Activated T-helper 17 cell treated with anti-CD3 and anti-CD28 coated beads, Interleukin-2, amount 50 U/mL, for 72 hours (primary cell): ENCODE measurements at regions not wholly inside any gene's neighbourhood (a gene's known extent, or its start where the extent isn't known, plus 50 kb on each side); places are given as distances from the start of the nearest gene placed in this dataset.
A peak's percentile ranks its signal among the peaks of the same experiment; 100 is the strongest.
"Not testable (repeated sequence)": the region's sequence is repeated elsewhere in the genome, so short reads cannot be mapped to it uniquely, and the experiment has no call there.

Experiments used
- ATAC-seq: fragments of 150-1000 bp; cut with Tn5 transposase; replicated peaks from 2 replicates; pipeline ENCODE4 v1.10.0; 2021; ENCODE audit warnings: mild to moderate bottlenecking, moderate library complexity
- H3K27ac Mint-ChIP-seq: one replicate; pipeline ENCODE4 v1.8.0; 2022; ENCODE audit warnings: mixed read lengths
- H3K27me3 Mint-ChIP-seq: one replicate; pipeline ENCODE4 v1.8.0; 2022; ENCODE audit warnings: mixed read lengths
- H3K36me3 Mint-ChIP-seq: one replicate; pipeline ENCODE4 v1.8.0; 2022; ENCODE audit warnings: low read depth, mild to moderate bottlenecking, mixed read lengths
- H3K4me1 Mint-ChIP-seq: one replicate; pipeline ENCODE4 v1.8.0; 2022; ENCODE audit warnings: mixed read lengths
- H3K4me3 Mint-ChIP-seq: one replicate; pipeline ENCODE4 v1.8.0; 2022; ENCODE audit warnings: mild to moderate bottlenecking, mixed read lengths
- H3K9me3 Mint-ChIP-seq: one replicate; pipeline ENCODE4 v1.8.0; 2022; ENCODE audit warnings: mixed read lengths

DNA sequence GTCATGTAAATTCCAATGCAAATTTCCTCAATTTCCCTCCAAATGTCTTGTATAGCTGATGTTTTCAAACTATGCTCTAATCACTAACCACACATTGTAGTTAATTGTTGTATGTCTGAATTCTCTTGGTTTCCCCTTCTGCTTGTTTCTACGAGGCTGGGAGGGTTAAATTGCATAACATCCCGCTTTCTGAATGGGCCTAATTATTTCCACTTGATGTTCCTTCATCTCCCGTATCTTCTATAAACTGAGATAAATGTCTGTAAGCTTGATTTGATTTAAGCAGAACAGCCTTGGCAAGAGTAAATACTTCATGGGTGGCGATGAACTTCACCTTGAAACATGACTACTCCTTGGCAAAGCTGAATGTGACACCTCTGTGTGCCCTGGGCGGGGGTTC is 72.2 kb downstream of the SERINC2 start:
- H3K4me3 Mint-ChIP-seq = no peak overlapping the region
- H3K36me3 Mint-ChIP-seq = peaks cover 6% of the 10 kb centered on the region
- peaks cover 14% of the 10 kb centered on the region for H3K4me1 Mint-ChIP-seq
- H3K9me3 Mint-ChIP-seq = peaks cover 14% of the 10 kb centered on the region
- H3K27me3 Mint-ChIP-seq = peaks cover 1% of the 10 kb centered on the region
- ATAC-seq = no peak
- no peak overlapping the region for H3K27ac Mint-ChIP-seq

DNA sequence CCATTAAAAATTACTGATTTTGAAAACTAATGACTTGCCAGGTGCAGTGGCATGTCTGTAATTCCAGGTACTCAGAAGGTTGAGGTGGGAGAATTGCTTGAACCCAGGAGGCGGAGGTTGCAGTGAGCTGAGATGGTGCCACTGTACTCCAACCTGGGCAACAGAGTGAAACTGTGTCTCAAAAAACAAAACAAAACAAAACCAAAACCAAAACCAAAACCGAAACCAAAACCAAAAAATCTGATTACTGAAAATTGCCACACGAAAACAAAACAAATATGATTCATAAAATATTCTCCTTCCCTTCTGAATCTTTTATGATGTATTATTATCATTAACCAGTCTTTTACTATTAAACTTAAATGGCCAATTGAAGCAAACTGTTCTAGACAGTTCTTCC is 74.1 kb downstream of the SERINC2 start:
- peaks cover 18% of the 10 kb centered on the region for H3K4me1 Mint-ChIP-seq
- H3K27ac Mint-ChIP-seq = peak overlapping the region; percentile 83
- ATAC-seq = peak; percentile 56
- peaks cover 3% of the 10 kb centered on the region for H3K27me3 Mint-ChIP-seq
- peaks cover 11% of the 10 kb centered on the region for H3K9me3 Mint-ChIP-seq
- peaks cover 6% of the 10 kb centered on the region for H3K36me3 Mint-ChIP-seq
- peak overlapping the region; percentile 35 for H3K4me3 Mint-ChIP-seq

DNA sequence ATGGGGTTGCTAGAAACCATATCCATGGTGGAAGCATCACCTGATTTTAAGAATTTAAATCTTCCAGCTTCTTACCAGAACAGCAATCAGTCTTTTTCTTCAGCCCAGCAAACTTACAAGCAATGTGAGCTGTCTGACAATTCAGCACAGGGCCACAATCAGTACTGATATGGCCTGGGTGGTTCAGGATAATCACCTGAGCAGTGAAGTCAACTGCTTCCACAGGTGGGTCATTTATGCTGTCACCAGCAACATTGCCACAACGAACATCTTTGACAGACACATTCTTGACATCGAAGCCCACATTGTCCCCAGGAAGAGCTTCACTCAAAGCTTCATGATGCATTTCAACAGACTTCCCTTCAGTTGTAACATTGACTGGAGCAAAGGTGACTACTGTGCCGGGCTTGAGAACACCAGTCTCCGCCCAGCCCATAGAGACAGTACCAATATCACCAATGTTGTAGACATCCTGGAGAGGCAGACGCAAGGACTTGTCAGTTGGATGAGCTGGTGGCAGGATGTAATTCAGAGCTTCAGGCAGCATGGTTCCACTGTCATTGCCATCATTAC is 74.8 kb downstream of the SERINC2 start:
- Mint-ChIP-seq H3K9me3 (peaks cover 11% of the 10 kb centered on the region), H3K27ac (peak overlapping the region; percentile 83), H3K36me3 (peaks cover 6% of the 10 kb centered on the region), H3K4me1 (peaks cover 18% of the 10 kb centered on the region), H3K27me3 (peaks cover 3% of the 10 kb centered on the region), H3K4me3 (peak overlapping the region; percentile 35)
- ATAC-seq = no peak

DNA sequence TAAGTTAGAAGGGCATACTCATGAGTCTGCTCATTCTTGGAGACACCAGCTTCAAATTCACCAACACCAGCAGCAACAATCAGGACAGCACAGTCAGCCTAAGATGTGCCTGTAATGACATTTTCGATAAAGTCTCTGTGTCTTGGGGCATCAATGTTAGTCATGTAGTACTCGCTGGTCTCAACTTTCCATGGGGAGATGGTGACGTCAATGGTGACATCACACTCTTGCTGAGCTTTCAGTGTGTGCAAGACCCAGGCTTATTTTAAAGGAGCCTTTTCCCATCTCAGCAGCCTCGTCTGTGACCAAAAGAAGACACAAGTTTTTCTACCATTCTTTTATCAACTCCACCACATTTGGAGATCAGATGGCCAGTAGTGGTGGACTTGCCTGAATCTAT is 75.5 kb downstream of the SERINC2 start:
- Mint-ChIP-seq H3K36me3 (peaks cover 6% of the 10 kb centered on the region), H3K27ac (no peak overlapping the region), H3K9me3 (peaks cover 11% of the 10 kb centered on the region), H3K4me3 (no peak overlapping the region), H3K4me1 (peaks cover 18% of the 10 kb centered on the region), H3K27me3 (peaks cover 3% of the 10 kb centered on the region)
- peak; percentile 32 for ATAC-seq

DNA sequence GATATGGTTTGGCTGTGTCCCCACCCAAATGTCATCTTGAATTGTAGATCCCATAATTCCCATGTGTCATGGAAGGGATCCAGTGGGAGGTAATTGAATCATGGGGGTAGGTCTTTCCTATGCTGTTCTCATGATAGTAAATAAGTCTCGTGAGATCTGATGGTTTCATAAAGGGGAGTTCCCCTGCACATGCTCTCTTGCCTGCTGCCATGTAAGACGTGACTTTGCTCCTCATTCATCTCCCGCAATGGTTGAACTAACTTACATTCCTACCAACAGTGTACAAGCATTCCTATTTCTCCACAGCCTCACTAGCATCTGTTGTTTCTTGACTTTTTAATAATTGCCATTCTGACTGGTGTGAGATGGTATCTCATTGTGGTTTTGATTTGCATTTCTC is 76.6 kb downstream of the SERINC2 start:
- H3K9me3 Mint-ChIP-seq = peaks cover 11% of the 10 kb centered on the region
- ATAC-seq, H3K4me3 Mint-ChIP-seq, H3K36me3 Mint-ChIP-seq, H3K27me3 Mint-ChIP-seq: not testable (repeated sequence)
- H3K27ac Mint-ChIP-seq = peak overlapping the region; percentile 75
- peaks cover 18% of the 10 kb centered on the region for H3K4me1 Mint-ChIP-seq

DNA sequence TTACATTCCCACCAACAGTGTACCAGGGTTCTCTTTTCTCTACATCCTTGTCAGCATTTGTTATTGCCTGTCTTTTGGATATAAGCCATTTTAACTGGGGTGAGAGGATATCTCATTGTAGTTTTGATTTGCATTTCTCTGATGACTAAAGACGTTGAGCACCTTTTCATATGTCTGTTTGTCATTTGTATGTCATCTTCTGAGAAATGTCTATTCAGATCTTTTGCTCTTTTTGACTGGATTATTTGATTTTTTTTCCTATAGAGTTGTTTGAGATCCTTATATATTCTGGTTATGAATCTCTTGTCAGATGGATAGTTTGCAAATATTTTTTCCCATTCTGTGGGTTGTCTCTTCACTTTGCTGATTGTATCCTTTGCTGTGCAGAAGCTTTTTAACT is 77.6 kb downstream of the SERINC2 start:
- Mint-ChIP-seq H3K4me1 (peaks cover 18% of the 10 kb centered on the region), H3K9me3 (peaks cover 11% of the 10 kb centered on the region)
- H3K4me3 Mint-ChIP-seq, H3K27me3 Mint-ChIP-seq, H3K27ac Mint-ChIP-seq, H3K36me3 Mint-ChIP-seq: not testable (repeated sequence)
- peak; percentile 65 for ATAC-seq

DNA sequence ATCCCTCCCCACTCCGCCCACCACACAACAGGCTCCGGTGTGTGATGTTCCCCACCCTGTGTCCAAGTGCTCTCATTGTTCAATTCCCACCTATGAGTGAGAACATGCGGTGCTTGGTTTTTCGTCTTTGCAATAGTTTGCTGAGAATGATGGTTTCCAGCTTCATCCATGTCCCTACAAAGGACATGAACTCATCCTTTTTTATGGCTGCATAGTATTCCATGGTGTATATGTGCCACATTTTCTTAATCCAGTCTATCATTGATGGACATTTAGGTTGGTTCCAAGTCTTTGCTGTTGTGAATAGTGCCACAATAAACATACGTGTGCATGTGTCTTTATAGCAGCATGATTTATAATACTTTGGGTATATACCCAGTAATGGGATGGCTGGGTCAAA is 81.0 kb upstream of the TINAGL1 start:
- H3K36me3 Mint-ChIP-seq, H3K4me3 Mint-ChIP-seq, ATAC-seq, H3K27me3 Mint-ChIP-seq, H3K4me1 Mint-ChIP-seq, H3K9me3 Mint-ChIP-seq, H3K27ac Mint-ChIP-seq: not testable (repeated sequence)

DNA sequence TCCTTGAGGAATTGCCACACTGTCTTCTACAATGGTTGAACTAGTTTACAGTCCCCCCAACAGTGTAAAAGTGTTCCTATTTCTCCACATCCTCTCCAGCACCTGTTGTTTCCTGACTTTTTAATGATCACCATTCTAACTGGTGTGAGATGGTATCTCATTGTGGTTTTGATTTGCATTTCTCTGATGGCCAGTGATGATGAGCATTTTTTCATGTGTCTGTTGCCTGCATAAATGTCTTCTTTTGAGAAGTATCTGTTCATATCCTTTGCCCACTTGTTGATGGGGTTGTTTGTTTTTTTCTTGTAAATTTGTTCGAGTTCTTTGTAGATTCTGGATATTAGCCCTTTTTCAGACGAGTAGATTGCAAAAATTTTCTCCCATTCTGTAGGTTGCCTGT is 80.5 kb upstream of the TINAGL1 start:
- not testable (repeated sequence) for H3K9me3 Mint-ChIP-seq, H3K36me3 Mint-ChIP-seq, ATAC-seq, H3K27ac Mint-ChIP-seq, H3K27me3 Mint-ChIP-seq, H3K4me1 Mint-ChIP-seq, H3K4me3 Mint-ChIP-seq

DNA sequence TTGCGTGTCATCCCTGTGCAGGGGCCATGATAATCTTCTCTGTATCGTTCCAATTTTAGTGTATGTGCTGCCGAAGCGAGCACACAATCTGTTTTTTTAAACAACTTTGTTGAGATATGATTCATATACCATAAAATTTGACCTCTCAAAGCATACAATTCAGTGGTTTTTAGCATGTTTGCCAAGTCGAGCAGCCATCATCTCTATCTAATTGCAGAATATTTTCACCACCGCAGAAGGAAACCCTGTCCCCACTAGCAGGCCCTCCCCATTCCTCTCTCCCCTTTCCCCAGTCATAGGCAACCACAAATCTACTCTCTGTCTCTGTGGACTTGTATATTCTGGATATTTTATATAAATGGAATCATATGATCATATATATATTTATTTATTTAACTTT is 78.7 kb upstream of the TINAGL1 start:
- H3K27ac Mint-ChIP-seq = no peak overlapping the region
- no peak for ATAC-seq
- peaks cover 10% of the 10 kb centered on the region for H3K27me3 Mint-ChIP-seq
- H3K36me3 Mint-ChIP-seq = no peaks in the 10 kb centered on the region
- H3K4me3 Mint-ChIP-seq = no peak overlapping the region
- H3K4me1 Mint-ChIP-seq = no peaks in the 10 kb centered on the region
- no peaks in the 10 kb centered on the region for H3K9me3 Mint-ChIP-seq

DNA sequence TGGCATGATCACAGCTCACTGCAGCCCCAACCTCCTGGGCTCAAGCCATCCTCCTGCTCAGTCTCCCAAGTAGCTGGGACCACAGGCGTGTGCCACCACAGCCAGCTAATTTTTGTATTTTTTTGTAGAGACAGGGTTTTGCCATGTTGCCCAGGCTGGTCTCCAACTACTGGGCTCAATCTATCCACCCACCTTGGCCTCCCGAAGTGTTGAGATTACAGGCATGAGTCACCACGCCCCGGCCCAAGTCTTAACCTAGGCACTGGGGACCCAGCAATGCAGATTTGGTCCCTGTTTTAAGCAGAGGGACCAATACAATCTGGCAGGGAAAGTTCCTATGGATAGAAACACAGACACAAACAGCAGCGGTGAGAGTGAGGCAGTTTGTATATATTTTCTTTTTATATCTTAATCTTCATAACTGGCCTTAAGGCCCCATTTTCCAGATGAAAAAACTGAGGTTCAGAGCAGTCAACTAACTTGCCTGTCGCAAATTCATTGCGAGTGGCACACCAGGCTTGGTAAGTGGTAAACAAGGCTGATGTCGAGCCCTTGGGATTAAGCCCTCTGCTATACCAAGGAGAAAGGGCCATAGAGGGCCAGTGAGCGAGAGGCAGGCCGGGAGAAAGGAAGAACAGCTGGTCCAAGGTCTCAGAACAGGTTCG is 77.8 kb upstream of the TINAGL1 start:
- Mint-ChIP-seq H3K27me3 (peaks cover 10% of the 10 kb centered on the region), H3K4me3 (no peak overlapping the region), H3K36me3 (no peaks in the 10 kb centered on the region), H3K9me3 (no peaks in the 10 kb centered on the region), H3K27ac (no peak overlapping the region), H3K4me1 (no peaks in the 10 kb centered on the region)
- ATAC-seq = no peak

DNA sequence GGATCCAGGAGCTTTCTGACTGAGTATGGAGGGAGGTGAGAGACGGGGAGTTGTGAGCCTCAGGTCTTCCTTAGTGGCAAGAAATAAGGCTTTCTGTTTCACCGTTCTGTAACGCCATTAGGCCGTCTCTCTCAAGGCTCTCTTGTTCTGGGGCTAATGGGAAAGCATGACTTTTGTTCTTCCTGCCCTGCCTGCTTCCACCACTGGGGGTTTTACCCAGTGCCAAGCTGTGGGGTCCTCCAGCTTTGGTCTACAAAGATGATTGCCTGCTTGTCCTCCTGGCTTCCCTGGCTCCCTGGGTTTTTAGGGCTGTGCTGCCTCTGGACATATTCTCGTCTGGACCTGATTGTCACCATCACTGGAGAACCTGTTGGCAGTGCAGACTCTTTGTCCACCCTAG is 74.8 kb upstream of the TINAGL1 start:
- Mint-ChIP-seq H3K36me3 (no peaks in the 10 kb centered on the region), H3K27ac (no peak overlapping the region), H3K27me3 (peaks cover 13% of the 10 kb centered on the region), H3K4me3 (no peak overlapping the region), H3K9me3 (no peaks in the 10 kb centered on the region), H3K4me1 (peaks cover 8% of the 10 kb centered on the region)
- ATAC-seq = no peak

DNA sequence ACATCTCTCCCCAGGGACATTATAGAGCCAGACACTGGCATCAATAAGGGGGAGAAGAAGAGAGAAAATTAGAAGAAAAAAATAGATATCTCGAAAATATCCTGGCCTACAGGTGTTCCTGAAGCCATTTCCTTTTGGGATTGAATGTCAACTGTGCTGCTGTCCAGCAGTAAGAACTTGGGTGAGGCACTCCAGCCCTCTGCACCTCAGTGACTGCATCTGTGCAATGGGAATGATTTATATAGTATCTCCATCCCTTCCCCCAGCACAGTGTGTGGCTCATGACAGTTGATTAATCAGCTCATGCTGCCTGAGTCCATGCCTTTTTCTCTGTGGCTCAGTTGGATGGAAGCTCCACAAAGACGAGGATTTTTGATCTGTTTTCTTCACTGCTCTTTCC is 74.1 kb upstream of the TINAGL1 start:
- Mint-ChIP-seq H3K4me3 (no peak overlapping the region), H3K4me1 (peaks cover 8% of the 10 kb centered on the region), H3K36me3 (no peaks in the 10 kb centered on the region), H3K27me3 (peaks cover 13% of the 10 kb centered on the region), H3K9me3 (no peaks in the 10 kb centered on the region), H3K27ac (no peak overlapping the region)
- no peak for ATAC-seq

DNA sequence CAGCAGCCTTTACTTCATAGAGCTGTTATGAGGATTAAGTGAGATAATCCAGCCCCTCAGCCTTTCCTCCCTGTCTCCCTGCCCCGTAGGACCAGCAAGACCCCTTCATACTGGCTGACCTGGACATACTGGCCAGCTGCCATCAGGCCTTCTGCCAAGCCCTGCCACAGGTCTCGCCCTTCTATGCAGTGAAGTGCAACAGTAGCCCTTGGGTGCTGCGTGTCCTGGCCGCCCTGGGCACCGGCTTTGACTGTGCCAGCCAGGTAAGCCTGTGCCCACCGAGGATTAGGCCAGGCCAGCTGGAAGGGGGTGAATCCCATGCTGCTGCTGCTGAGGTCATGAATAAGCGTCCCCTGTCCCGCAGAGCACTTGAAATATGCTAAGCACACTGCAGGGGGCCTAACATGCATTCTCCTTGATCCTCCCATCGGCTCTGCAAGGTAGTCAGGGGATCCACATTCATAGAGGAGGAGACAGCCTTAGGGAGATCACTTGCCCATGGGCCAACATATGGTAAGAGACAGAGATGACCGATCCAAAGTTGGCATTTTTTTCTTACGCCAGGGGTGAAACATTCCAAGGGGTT is 73.3 kb upstream of the TINAGL1 start:
- Mint-ChIP-seq H3K36me3 (no peaks in the 10 kb centered on the region), H3K27ac (peak overlapping the region; percentile 30), H3K4me3 (no peak overlapping the region), H3K27me3 (peaks cover 13% of the 10 kb centered on the region), H3K9me3 (no peaks in the 10 kb centered on the region), H3K4me1 (peaks cover 8% of the 10 kb centered on the region)
- ATAC-seq = no peak

DNA sequence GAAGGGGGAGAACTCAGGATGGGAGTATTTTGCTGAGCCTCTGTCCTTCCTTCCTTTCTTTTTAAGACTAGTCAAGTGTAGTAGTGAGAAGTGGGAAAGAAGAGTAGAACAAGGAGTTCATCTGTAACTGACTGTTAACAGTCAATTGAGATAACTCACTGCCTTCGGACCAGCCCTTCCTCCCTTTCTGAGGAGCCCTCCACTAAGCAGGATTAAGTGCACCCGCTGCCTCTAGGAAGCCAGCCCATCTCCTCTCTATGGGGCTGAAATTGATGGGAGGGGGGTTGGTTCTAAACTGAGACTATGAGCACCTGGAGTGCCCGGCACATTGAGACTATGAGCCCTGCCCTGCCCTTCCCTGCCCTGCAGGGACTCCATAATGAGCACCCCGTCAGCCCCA is 72.7 kb upstream of the TINAGL1 start:
- Mint-ChIP-seq H3K4me3 (no peak overlapping the region), H3K27ac (peak overlapping the region; percentile 30), H3K27me3 (peaks cover 16% of the 10 kb centered on the region), H3K4me1 (peaks cover 8% of the 10 kb centered on the region), H3K36me3 (no peaks in the 10 kb centered on the region), H3K9me3 (no peaks in the 10 kb centered on the region)
- ATAC-seq = no peak

DNA sequence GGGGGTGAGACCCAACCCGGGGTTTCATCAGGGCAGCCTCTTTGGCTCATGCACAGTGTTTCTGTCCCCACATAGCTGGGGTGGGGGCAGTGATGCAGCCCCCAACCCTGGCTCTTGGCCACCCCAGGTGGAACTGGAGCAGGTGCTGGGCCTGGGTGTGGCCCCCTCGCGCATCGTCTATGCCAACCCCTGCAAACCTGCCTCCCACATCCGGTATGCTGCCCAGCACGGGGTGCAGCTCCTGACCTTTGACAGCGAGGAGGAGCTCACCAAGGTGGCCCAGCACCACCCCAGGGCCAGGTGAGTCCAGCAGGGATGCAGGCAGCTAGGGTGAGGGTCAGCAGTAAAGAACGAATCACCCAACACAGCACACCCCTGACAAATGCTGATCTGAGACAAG is 72.3 kb upstream of the TINAGL1 start:
- H3K27me3 Mint-ChIP-seq = peaks cover 16% of the 10 kb centered on the region
- no peaks in the 10 kb centered on the region for H3K9me3 Mint-ChIP-seq
- no peak for ATAC-seq
- no peaks in the 10 kb centered on the region for H3K36me3 Mint-ChIP-seq
- peaks cover 8% of the 10 kb centered on the region for H3K4me1 Mint-ChIP-seq
- H3K27ac Mint-ChIP-seq = no peak overlapping the region
- no peak overlapping the region for H3K4me3 Mint-ChIP-seq
